Spinal cord (tissue), 9 donors: ENCODE measurements at regions not wholly inside any gene's neighbourhood (a gene's known extent, or its start where the extent isn't known, plus 50 kb on each side); places are given as distances from the start of the nearest gene placed in this dataset.

Experiments used
- DNase-seq, 6 donors: peaks; one replicate each; pipeline versions ENCODE4 v3.0.0 to v3.0.0-alpha.2; 2013 to 2015; ENCODE audit warnings: low spot score in 6 of 6, low read depth in 4 of 6
- H3K27ac ChIP-seq: one replicate; pipeline ENCODE4 v1.5.1; 2013; ENCODE audit warnings: low read depth, low read length, control low read depth
- H3K27me3 ChIP-seq: one replicate; pipeline ENCODE4 v1.6.1; 2013; ENCODE audit warnings: low read length; ENCODE audit not compliant: control insufficient read depth, insufficient read depth
- H3K36me3 ChIP-seq: one replicate; pipeline ENCODE4 v1.6.1; 2013; ENCODE audit warnings: low read length; ENCODE audit not compliant: control insufficient read depth, insufficient read depth
- H3K4me1 ChIP-seq: one replicate; pipeline ENCODE4 v1.6.1; 2013; ENCODE audit warnings: low read length; ENCODE audit not compliant: control insufficient read depth, insufficient read depth
- H3K4me3 ChIP-seq: one replicate; pipeline ENCODE4 v1.5.1; 2013; ENCODE audit warnings: low read depth, low read length, control low read depth
- H3K9me3 ChIP-seq: one replicate; pipeline ENCODE4 v1.6.1; 2013; ENCODE audit warnings: low read length; ENCODE audit not compliant: control insufficient read depth, insufficient read depth
- WGBS: methylation state at CpG from one replicate; pipeline ENCODE4 v1.1.5; 2013; ENCODE audit warnings: missing lambda C conversion rate; ENCODE audit not compliant: insufficient coverage; 5-methylcytosine and 5-hydroxymethylcytosine counted together
- donor health status: healthy.

DNA sequence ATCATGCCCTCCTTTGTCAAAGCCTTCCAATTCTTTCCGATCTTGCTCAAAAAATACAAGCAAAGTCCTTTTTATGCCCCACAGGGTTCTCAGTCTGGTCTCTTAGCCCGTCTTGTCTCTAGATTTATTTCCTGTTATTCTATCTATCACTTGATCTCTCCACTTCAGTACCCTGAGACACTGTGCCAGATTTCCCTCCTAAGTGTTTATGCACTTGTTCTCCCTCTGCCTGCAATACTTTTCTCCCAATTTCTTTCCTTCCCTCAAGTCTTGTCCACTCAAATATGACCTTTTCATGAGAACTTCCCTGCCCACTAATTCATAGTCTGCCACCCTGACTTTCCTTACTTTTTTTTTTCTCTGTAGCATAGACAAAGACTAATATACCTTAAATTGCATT is 141.4 kb downstream of the MBL2 start:
- H3K36me3 ChIP-seq: no peaks in the 10 kb centered on the region
- H3K4me1 ChIP-seq: no peaks in the 10 kb centered on the region
- 62% methylated on average over 2 of the region's 2 CpGs for WGBS
- no peaks in the 10 kb centered on the region for H3K27me3 ChIP-seq
- no peak overlapping the region for H3K4me3 ChIP-seq
- DNase-seq: no peak
- no peak overlapping the region for H3K27ac ChIP-seq
- no peaks in the 10 kb centered on the region for H3K9me3 ChIP-seq

DNA sequence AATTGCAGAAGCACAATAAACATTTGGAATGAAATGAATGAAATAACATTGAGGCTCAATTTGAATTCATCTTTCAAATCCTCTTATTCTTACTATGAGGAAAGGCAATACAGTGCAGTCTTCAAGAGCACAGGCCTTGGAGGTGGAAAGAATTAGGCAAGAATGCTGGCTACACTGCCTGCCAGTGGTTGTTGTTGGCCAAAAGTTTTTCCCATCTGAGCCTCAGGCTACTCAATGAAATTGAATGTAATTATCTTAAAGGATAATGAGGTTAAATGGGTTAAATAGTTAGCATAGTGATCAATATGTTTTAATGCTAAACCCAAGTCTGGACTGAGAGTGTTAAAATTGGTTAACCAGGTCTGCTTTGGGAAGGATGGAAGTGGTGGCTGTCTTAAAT is 140.9 kb downstream of the MBL2 start:
- no peak overlapping the region for H3K27ac ChIP-seq
- H3K36me3 ChIP-seq: no peaks in the 10 kb centered on the region

DNA sequence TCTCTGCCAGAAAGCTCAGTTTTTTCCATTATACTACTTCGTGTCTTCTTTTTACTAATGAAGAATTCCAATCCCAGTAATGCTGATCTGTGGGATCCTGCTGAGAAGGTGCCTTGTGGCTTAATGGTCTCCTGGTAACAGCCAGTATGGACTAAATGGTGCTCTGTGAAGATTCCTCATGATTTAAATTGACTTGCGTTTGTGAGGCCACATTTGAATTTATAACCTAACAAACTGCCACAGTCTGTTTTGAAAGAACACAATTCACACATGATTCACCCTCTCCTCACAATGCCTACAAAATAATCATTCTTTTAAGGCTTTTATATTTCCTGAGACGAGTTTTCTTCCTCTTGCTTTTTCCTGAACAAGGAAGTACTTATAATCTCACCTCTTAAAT is 140.0 kb downstream of the MBL2 start:
- DNase-seq: no peak
- Histone ChIP-seq H3K4me1 (no peaks in the 10 kb centered on the region), H3K27me3 (no peaks in the 10 kb centered on the region), H3K27ac (no peak overlapping the region), H3K4me3 (no peak overlapping the region), H3K9me3 (no peaks in the 10 kb centered on the region), H3K36me3 (no peaks in the 10 kb centered on the region)
- 0% methylated on average over 1 of the region's 3 CpGs for WGBS

More for the DNA sequence above, 140.9 kb downstream of the MBL2 start:
- DNase-seq: no peak
- H3K4me3 ChIP-seq: no peak overlapping the region
- H3K4me1 ChIP-seq: no peaks in the 10 kb centered on the region
- H3K27me3 ChIP-seq: no peaks in the 10 kb centered on the region
- no peaks in the 10 kb centered on the region for H3K9me3 ChIP-seq

DNA sequence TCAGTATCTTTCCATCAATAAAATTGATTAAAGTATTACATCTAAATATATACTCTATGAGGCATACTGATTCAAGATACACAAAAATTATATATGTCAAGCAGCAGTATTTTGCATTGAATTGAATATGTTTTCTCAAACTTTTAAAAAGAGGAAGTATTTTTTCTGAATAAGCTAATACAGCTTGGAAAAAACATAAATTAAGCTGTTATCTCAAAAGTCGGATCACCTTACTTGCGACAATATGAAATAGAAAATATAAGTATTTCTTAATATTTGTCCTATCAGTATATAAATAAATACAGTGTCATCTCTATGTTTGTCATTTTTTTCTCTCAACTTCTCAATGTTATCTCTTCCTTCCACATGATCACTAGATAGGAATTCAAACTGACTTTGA is 139.3 kb downstream of the MBL2 start:
- no CpG with 5 or more reads among the region's 2 CpGs for WGBS
- H3K27ac ChIP-seq: no peak overlapping the region
- no peak for DNase-seq
- no peak overlapping the region for H3K4me3 ChIP-seq
- H3K27me3 ChIP-seq: no peaks in the 10 kb centered on the region
- H3K36me3 ChIP-seq: no peaks in the 10 kb centered on the region
- no peaks in the 10 kb centered on the region for H3K4me1 ChIP-seq
- H3K9me3 ChIP-seq: no peaks in the 10 kb centered on the region

DNA sequence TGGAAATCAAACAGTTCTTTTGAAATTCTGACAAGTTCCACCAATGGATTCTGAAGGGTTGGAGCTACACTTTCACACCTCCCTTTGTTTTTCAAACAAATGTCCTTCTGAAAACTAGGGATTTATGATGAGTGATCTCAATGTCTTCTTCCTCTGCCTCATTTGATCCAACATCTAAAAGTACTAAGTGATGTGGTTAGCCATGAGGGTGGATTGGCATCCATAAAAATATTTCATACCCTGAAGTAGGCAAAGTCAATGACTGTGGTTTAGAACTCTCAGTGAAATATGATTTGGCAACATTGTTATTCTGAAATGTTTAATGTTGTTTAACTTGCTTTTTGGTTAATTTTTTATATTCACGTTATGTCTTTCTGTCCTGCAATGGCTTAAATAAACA is 136.9 kb downstream of the MBL2 start:
- Histone ChIP-seq H3K4me3 (no peak overlapping the region), H3K27ac (no peak overlapping the region), H3K9me3 (no peaks in the 10 kb centered on the region), H3K36me3 (no peaks in the 10 kb centered on the region), H3K4me1 (no peaks in the 10 kb centered on the region), H3K27me3 (no peaks in the 10 kb centered on the region)
- WGBS: no CpG with 5 or more reads among the region's 1 CpG
- DNase-seq: no peak

DNA sequence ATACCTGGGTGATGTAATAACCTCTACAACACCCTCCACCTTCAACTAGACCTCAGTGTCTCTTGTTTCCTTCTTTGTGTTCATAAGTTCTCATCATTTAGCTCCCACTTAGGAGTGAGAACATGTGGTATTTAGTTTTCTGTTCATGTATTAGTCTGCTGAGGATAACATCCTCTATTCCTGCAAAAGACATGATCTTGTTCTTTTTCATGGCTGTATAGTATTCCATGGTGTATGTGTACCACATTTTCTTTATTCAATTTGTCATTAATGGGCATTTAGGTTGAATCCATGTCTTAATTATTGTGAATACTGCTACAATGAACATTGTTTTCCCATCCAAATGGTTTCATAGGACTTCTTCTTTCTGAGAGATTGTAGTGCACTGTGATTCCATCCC is 135.7 kb downstream of the MBL2 start:
- Histone ChIP-seq H3K27me3 (no peaks in the 10 kb centered on the region), H3K27ac (no peak overlapping the region), H3K4me3 (no peak overlapping the region), H3K9me3 (no peaks in the 10 kb centered on the region), H3K36me3 (no peaks in the 10 kb centered on the region), H3K4me1 (no peaks in the 10 kb centered on the region)
- no peak for DNase-seq

DNA sequence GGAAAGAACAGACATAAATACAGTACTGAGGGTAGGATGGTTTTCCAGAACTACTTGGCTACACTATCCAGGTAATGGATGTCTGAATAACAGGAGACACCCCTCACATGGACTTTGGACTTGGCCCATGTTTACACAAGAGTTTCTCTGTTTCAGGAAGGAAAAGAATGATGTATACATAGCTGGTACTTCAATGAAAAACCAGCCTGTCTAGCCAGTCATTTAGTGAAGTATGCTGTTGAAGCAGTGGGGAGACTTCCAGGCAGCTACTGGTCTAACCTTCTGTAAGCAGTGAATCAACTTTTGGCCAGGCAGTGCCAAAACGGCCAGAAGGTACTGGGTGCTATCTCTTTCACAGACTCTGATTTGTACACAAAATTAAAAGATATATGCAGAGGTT is 135.0 kb downstream of the MBL2 start:
- H3K4me1 ChIP-seq: no peaks in the 10 kb centered on the region
- no peak for DNase-seq
- H3K36me3 ChIP-seq: no peaks in the 10 kb centered on the region
- no peaks in the 10 kb centered on the region for H3K9me3 ChIP-seq
- no peak overlapping the region for H3K27ac ChIP-seq
- H3K4me3 ChIP-seq: no peak overlapping the region
- WGBS: no CpG with 5 or more reads among the region's 1 CpG
- H3K27me3 ChIP-seq: no peaks in the 10 kb centered on the region

DNA sequence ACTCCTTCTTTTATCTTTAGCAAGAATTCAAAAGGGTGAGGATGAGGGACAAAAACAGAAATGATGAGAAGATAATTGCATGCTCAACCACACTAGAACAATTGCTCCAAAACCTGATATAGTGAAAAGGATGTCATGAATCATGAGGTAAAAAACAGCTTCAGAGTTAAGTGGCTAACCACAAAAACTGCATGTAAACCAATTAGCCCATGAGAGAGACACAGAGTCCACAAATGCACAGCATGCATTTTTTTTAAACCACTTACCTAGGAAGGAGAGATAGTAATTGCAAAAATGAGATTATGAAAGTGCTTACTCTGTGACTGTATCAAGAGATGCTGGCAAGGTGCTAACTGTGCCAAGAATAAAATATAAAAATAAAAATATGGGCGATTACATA is 132.9 kb downstream of the MBL2 start:
- no peaks in the 10 kb centered on the region for H3K27me3 ChIP-seq
- no CpG with 5 or more reads among the region's 1 CpG for WGBS

DNA sequence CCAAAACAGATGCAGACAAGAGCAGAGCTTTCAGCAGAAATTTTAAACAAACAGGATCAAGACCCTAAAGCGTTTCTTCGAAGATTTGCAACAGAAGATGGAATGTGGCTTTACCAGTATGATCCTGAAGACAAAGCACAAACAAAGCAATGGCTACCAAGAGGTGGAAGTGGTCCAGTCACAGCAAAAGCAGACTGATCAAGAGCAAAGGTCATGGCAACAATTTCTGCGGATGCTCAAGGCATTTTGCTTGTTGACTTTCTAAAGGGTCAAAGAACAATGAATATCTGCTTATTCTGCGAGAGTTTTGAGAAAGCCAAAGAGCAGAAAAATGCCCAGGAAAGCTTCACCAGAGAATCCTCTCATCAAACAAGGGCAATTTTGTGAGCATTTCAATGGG is 130.4 kb downstream of the MBL2 start:
- 96% methylated on average over 3 of the region's 4 CpGs for whole genome bisulfite sequencing
- H3K27me3 ChIP-seq: no peaks in the 10 kb centered on the region
- H3K36me3 ChIP-seq: no peaks in the 10 kb centered on the region
- no peaks in the 10 kb centered on the region for H3K4me1 ChIP-seq
- DNase-seq: no peak
- no peak overlapping the region for H3K4me3 ChIP-seq
- H3K27ac ChIP-seq: no peak overlapping the region
- H3K9me3 ChIP-seq: no peaks in the 10 kb centered on the region

More for the DNA sequence above, 132.9 kb downstream of the MBL2 start:
- no peak for DNase-seq
- Histone ChIP-seq H3K4me1 (no peaks in the 10 kb centered on the region), H3K4me3 (no peak overlapping the region), H3K9me3 (no peaks in the 10 kb centered on the region), H3K27ac (no peak overlapping the region), H3K36me3 (no peaks in the 10 kb centered on the region)

DNA sequence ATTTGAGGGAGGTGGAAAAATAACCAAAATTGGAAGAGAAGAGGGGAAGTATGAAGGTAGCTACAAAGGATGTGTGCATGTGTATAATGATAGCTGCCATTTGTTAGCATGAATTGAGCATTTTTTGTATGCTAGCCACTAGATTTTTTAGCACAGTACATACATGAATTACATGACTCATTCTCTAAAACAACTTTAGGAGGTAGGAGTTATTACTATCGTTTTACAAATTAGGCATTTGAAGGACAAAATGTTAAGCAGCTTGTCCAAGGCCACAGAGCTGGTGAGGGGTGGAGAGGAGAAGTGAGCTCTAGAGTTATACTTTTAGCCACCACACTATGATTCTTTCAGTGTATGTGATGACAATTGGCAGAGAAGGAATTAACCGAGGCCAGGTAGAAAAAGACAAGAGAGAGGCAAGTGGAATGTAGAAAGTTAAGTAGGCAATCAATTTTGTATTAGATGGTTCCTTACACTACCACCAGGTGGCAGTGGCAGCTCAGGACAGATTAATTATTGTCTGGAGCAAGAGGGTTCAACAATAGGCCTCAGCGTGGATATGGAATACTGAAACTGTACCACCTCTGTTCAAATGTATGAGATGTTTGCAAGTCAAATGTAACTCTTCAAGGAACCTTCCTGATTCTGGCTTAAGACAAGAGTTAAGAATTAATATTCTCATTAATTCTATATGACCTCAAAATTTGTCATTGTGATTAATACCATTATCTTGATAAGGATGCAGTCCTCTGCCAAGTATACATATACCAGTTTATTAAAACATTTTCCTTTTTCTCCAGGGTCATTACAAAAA is 128.0 kb downstream of the MBL2 start:
- Histone ChIP-seq H3K27me3 (no peaks in the 10 kb centered on the region), H3K36me3 (no peaks in the 10 kb centered on the region), H3K27ac (no peak overlapping the region), H3K9me3 (no peaks in the 10 kb centered on the region), H3K4me3 (no peak overlapping the region), H3K4me1 (no peaks in the 10 kb centered on the region)
- no CpG with 5 or more reads among the region's 3 CpGs for WGBS
- peak in 2 of 6 donors; percentile 23 to 40 for DNase-seq
